Ascending aorta (tissue), 2 donors: ENCODE measurements at regions not wholly inside any gene's neighbourhood (a gene's known extent, or its start where the extent isn't known, plus 50 kb on each side); places are given as distances from the start of the nearest gene placed in this dataset.

ENCODE experiments used
- DNase-seq, 2 donors: peaks; one replicate each; pipeline ENCODE4 v3.0.0-alpha.2; 2019; ENCODE audit warnings: low spot score in 2 of 2
- H3K27ac ChIP-seq, 2 donors: fragments of 200-600 bp; sonication (generic); one replicate each; pipeline ENCODE4 v1.5.1; 2016 to 2017; ENCODE audit warnings: mild to moderate bottlenecking in 1 of 2
- H3K27me3 ChIP-seq: fragments of 200-600 bp; sonication (generic); one replicate; pipeline ENCODE4 v1.5.1; 2017
- H3K36me3 ChIP-seq, 2 donors: fragments of 200-600 bp; sonication (generic); one replicate each; pipeline ENCODE4 v1.5.1; 2016
- H3K4me1 ChIP-seq, 2 donors: fragments of 200-600 bp; sonication (generic); one replicate each; pipeline ENCODE4 v1.5.1; 2016 to 2017; ENCODE audit warnings: mild to moderate bottlenecking in 1 of 2
- H3K4me3 ChIP-seq, 2 donors: fragments of 200-600 bp; sonication (generic); one replicate each; pipeline ENCODE4 v1.5.1; 2016 to 2017; ENCODE audit warnings: mild to moderate bottlenecking in 1 of 2
- H3K9me3 ChIP-seq, 2 donors: fragments of 200-600 bp; sonication (generic); one replicate each; pipeline ENCODE4 v1.5.1; 2016
- intact Hi-C: fragments of 100-400 bp; cut with DNase I; formaldehyde crosslinking; loops from one replicate; pipeline ENCODE4 v1.15.1; 2023
- TF ChIP-seq, protein P1 (sequence below), 3 experiments: fragments of 200-600 bp in 2 of 3; fragments of 450-650 bp in 1 of 3; sonication (generic) in 2 of 3; IDR thresholded peaks; one replicate each; pipeline ENCODE4 v1.5.1; 2016 to 2019; ENCODE audit warnings: antibody characterized with exemption in 3 of 3, mild to moderate bottlenecking in 1 of 3, moderate library complexity in 1 of 3

DNA sequence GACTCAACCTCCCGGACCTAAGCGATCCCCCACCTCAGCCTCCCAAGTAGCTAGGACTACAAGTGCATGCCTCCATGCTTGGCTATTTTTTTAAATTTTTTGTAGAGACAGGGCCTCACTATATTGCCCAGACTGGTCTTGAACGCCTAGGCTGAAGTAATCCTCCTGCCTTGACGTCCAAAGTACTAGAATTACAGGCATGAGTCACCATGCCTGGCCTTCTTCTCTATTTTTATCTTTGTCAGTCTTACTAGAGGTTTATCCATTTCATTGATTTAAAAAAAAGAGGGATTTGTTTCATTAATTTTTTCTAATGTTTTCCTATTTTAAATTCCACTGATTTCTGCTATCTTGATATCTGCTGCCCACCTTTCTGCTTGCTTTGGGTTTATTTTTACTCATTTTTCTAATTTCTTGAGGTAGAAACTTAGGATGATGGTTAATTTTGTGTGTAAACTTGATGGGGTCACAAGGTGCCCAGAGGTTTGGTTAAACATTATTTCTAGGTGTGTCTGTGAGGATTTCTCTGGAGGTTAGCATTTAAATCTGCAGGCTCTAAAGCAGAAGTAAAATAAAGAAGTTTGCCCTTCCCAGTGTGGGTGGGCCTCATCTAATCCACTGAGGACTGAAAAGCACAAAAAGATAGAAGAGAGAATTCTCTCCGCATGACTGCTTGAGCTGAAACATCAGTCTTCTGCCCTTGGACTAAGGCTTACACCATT is 116.2 kb upstream of the DCLK2 start:
- no peaks in the 10 kb centered on the region for H3K27me3 ChIP-seq
- H3K4me1 ChIP-seq = no peaks in the 10 kb centered on the region
- intact Hi-C loops = no loop called here
- H3K4me3 ChIP-seq = no peak overlapping the region
- no peaks in the 10 kb centered on the region for H3K9me3 ChIP-seq
- no peak for DNase-seq
- no peak overlapping the region for H3K27ac ChIP-seq
- H3K36me3 ChIP-seq = no peaks in the 10 kb centered on the region
- TF ChIP-seq, protein P1, sequence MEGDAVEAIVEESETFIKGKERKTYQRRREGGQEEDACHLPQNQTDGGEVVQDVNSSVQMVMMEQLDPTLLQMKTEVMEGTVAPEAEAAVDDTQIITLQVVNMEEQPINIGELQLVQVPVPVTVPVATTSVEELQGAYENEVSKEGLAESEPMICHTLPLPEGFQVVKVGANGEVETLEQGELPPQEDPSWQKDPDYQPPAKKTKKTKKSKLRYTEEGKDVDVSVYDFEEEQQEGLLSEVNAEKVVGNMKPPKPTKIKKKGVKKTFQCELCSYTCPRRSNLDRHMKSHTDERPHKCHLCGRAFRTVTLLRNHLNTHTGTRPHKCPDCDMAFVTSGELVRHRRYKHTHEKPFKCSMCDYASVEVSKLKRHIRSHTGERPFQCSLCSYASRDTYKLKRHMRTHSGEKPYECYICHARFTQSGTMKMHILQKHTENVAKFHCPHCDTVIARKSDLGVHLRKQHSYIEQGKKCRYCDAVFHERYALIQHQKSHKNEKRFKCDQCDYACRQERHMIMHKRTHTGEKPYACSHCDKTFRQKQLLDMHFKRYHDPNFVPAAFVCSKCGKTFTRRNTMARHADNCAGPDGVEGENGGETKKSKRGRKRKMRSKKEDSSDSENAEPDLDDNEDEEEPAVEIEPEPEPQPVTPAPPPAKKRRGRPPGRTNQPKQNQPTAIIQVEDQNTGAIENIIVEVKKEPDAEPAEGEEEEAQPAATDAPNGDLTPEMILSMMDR (IDR thresholded peaks at IDR 0.05) = no peak

DNA sequence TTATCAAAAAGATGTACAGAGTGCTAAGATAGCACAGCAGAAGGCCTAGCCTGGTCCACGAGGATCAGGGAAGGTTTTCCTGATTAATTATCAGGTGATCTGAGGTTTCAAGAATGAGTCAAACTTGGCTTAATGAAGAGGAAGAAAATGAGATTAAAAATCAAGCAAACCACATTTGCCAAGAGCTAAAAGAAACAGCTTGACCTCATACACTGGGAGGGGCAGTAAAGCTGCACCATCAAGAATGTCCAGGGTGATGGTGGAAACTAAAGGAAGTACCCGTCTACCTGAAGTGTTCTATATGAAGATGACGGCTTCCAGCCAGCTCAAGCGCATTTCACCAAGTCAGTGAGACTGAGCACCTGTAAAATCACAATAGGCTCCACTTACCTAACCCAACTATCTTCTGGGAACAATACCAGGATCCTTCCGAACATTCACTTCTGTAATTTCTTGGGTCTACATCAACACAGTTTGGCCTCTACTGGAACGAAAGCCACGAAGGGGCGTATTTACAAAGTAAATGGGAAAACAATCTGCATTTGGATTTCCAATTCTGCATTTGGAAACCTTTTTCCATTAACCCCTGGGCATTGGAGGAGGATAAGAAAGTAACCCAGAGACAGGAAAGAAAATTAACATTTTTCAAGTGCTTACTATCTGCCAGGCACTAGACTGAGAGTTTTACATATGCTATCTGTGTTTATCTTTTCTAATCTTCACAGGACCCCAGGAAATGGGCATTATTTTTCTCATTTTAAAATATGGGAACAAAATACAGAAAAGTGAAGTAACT is 114.0 kb upstream of the DCLK2 start:
- TF ChIP-seq, protein P1 (IDR thresholded peaks at IDR 0.05) = no peak
- no peaks in the 10 kb centered on the region for H3K4me1 ChIP-seq
- no peaks in the 10 kb centered on the region for H3K36me3 ChIP-seq
- H3K27me3 ChIP-seq = no peaks in the 10 kb centered on the region
- no peaks in the 10 kb centered on the region for H3K9me3 ChIP-seq
- DNase-seq = no peak
- H3K4me3 ChIP-seq = no peak overlapping the region
- no peak overlapping the region for H3K27ac ChIP-seq
- intact Hi-C loops = no loop called here

DNA sequence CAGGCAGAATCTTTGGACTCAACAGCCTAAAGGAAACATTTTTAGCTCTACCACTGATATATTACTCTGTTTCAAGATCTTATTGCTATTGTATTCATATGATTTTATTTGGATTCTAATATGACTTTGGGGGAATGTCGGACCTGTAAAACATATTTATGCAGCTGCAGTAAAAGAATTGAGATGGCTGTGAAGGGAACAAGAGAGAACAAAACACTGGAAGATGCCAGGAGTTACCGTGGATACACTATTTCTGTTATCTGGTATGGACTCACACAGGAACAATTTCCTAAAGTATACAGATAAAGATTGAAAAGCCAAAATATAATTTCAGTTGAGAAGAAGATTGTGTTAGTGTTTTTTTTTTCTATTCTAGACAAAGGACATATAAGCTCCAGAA is 113.0 kb upstream of the DCLK2 start:
- Histone ChIP-seq H3K27me3 (no peaks in the 10 kb centered on the region), H3K4me3 (no peak overlapping the region), H3K36me3 (no peaks in the 10 kb centered on the region), H3K27ac (no peak overlapping the region), H3K4me1 (no peaks in the 10 kb centered on the region), H3K9me3 (no peaks in the 10 kb centered on the region)
- TF ChIP-seq, protein P1 (IDR thresholded peaks at IDR 0.05) = no peak
- intact Hi-C loops = no loop called here
- DNase-seq = no peak

DNA sequence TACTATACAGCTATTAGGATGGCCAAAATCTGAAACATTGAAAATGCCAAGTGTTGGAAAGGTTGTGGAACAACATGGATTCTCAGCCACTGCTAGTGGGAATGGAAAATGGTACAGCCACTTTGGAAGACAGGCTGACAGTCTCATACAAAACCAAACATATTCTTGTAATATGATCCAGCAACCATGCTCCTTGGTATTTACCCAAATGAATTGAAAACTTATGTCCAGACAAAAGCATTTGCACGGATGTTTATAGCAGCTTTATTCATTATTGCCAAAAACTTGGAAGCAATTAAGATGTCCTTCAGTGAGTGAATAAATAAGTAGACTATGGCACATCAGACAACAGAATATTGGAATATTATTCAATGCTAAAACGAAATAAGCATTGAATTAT is 105.8 kb upstream of the DCLK2 start:
- Histone ChIP-seq H3K36me3 (no peaks in the 10 kb centered on the region), H3K4me1 (no peaks in the 10 kb centered on the region), H3K27me3 (no peaks in the 10 kb centered on the region), H3K4me3 (no peak overlapping the region), H3K9me3 (no peaks in the 10 kb centered on the region), H3K27ac (no peak overlapping the region)
- intact Hi-C loops = no loop called here
- no peak for DNase-seq
- TF ChIP-seq, protein P1 (IDR thresholded peaks at IDR 0.05) = no peak

DNA sequence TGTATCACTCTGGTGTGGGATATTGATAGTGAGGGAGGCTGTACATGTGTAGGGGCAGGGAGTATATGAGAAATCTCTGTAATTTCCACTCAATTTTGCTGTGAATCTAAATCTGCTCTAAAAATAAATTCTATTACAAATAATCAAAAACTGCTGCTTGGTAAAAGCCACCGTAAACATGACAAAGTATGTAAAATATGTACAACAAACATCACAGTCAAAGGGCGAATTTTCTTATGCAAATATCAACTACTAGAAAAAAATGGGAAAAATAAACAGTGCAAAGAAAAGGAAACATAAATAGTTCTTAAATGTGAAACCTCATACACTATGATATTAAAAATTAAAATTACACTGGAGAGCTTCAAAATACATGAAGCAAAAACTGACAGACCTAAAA is 105.1 kb upstream of the DCLK2 start:
- no peak for DNase-seq

More for the DNA sequence above, 105.1 kb upstream of the DCLK2 start:
- Histone ChIP-seq H3K27me3 (no peaks in the 10 kb centered on the region), H3K36me3 (no peaks in the 10 kb centered on the region), H3K4me3 (no peak overlapping the region), H3K4me1 (no peaks in the 10 kb centered on the region), H3K9me3 (no peaks in the 10 kb centered on the region), H3K27ac (no peak overlapping the region)
- intact Hi-C loops = no loop called here
- TF ChIP-seq, protein P1 (IDR thresholded peaks at IDR 0.05) = no peak
